DND-41 (cell line): ENCODE measurements at regions not wholly inside any gene's neighbourhood (a gene's known extent, or its start where the extent isn't known, plus 50 kb on each side); places are given as distances from the start of the nearest gene placed in this dataset.

Source experiments
- ATAC-seq: fragments of 200-7000 bp; cut with Tn5 transposase; 3 replicates; pipeline ENCODE4 v1.9.1; 2021; ENCODE audit warnings: low read depth; ENCODE audit not compliant: insufficient read depth
- DNase-seq: peaks from one replicate; pipeline ENCODE4 v3.0.0-alpha.2; 2020
- H2AFZ ChIP-seq: 2 replicates; pipeline ENCODE4 v1.6.0; 2012; ENCODE audit warnings: low read depth, low read length
- H3K27ac ChIP-seq: 2 replicates; pipeline ENCODE4 v1.5.1; 2012; ENCODE audit warnings: low read length, inconsistent platforms
- H3K27me3 ChIP-seq: fragments of 200-600 bp; sonication (generic); 2 replicates; pipeline ENCODE4 v1.6.0; 2012; ENCODE audit warnings: low read length, mild to moderate bottlenecking, inconsistent platforms; ENCODE audit not compliant: insufficient read depth, poor library complexity
- H3K36me3 ChIP-seq: 2 replicates; pipeline ENCODE4 v1.5.1; 2012; ENCODE audit warnings: low read length, inconsistent platforms; ENCODE audit not compliant: insufficient read depth
- H3K4me1 ChIP-seq: 2 replicates; pipeline ENCODE4 v1.5.1; 2012; ENCODE audit warnings: mild to moderate bottlenecking, low read length; ENCODE audit not compliant: insufficient read depth
- H3K4me2 ChIP-seq: 2 replicates; pipeline ENCODE4 v1.6.0; 2012; ENCODE audit warnings: mild to moderate bottlenecking, moderate library complexity, low read length, inconsistent platforms; ENCODE audit not compliant: insufficient read depth
- H3K4me3 ChIP-seq, 2 experiments: fragments of 200-600 bp in 1 of 2; shearing (Covaris generic) in 1 of 2; 2 replicates each; pipeline ENCODE4 v1.5.1; 2012 to 2016; ENCODE audit warnings: inconsistent platforms in 2 of 2, low read length in 2 of 2, mild to moderate bottlenecking in 2 of 2, low read depth in 1 of 2, moderate library complexity in 1 of 2
- H3K79me2 ChIP-seq: 2 replicates; pipeline ENCODE4 v1.6.0; 2012; ENCODE audit warnings: low read length, inconsistent platforms; ENCODE audit not compliant: insufficient read depth
- H3K9ac ChIP-seq: 2 replicates; pipeline ENCODE4 v1.6.0; 2012; ENCODE audit warnings: low read depth, mild to moderate bottlenecking, inconsistent platforms, low read length, moderate library complexity
- H3K9me3 ChIP-seq: 2 replicates; pipeline ENCODE4 v1.5.1; 2012; ENCODE audit warnings: low read length, moderate library complexity, mild to moderate bottlenecking, inconsistent platforms; ENCODE audit not compliant: insufficient read depth, severe bottlenecking
- H4K20me1 ChIP-seq: 2 replicates; pipeline ENCODE4 v1.6.0; 2012; ENCODE audit warnings: low read length; ENCODE audit not compliant: insufficient read depth
- EZH2 ChIP-seq: IDR thresholded peaks from 3 replicates; pipeline ENCODE4 v1.6.1; 2012; ENCODE audit warnings: borderline replicate concordance, low read depth, mild to moderate bottlenecking, moderate library complexity, low read length, inconsistent platforms; ENCODE audit not compliant: severe bottlenecking
- TF ChIP-seq, protein P1 (sequence below): IDR thresholded peaks from 2 replicates; pipeline ENCODE4 v1.5.1; 2012; ENCODE audit warnings: borderline replicate concordance, low read length, moderate library complexity, mild to moderate bottlenecking; ENCODE audit not compliant: poor library complexity, severe bottlenecking; ENCODE audit errors: extremely low read depth

DNA sequence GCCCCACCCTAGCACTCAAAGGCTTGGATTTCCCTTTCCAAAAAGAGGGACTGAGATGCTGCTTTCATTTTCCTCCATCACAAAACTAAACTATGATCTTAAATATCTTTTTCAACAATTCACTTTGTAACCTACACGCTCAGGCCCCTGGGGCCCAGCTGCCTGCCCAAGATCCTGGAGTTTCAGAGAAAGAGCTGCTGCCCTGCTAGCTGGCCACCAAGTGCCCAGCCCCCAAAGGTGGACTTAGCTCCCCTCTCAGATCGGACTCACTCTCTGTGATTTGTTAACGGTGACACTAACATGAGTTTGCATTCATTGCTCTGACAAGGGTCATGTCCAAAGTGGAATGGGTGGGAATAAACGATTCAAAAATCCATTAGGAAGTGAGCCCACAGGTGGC, 119.6 kb upstream of the SMAD3 start:
- Histone ChIP-seq H3K27me3 (no peaks in the 10 kb centered on the region), H4K20me1 (no peaks in the 10 kb centered on the region), H3K4me1 (no peaks in the 10 kb centered on the region), H3K27ac (no peak overlapping the region), H2AFZ (no peak overlapping the region), H3K79me2 (no peaks in the 10 kb centered on the region), H3K4me2 (no peak overlapping the region), H3K36me3 (no peaks in the 10 kb centered on the region), H3K9me3 (no peaks in the 10 kb centered on the region), H3K4me3 (no peak overlapping the region), H3K9ac (no peak overlapping the region)
- ATAC-seq (no peak), DNase-seq (no peak)
- TF ChIP-seq, protein P1, sequence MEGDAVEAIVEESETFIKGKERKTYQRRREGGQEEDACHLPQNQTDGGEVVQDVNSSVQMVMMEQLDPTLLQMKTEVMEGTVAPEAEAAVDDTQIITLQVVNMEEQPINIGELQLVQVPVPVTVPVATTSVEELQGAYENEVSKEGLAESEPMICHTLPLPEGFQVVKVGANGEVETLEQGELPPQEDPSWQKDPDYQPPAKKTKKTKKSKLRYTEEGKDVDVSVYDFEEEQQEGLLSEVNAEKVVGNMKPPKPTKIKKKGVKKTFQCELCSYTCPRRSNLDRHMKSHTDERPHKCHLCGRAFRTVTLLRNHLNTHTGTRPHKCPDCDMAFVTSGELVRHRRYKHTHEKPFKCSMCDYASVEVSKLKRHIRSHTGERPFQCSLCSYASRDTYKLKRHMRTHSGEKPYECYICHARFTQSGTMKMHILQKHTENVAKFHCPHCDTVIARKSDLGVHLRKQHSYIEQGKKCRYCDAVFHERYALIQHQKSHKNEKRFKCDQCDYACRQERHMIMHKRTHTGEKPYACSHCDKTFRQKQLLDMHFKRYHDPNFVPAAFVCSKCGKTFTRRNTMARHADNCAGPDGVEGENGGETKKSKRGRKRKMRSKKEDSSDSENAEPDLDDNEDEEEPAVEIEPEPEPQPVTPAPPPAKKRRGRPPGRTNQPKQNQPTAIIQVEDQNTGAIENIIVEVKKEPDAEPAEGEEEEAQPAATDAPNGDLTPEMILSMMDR: no peak
- TF ChIP-seq EZH2: no peak

DNA sequence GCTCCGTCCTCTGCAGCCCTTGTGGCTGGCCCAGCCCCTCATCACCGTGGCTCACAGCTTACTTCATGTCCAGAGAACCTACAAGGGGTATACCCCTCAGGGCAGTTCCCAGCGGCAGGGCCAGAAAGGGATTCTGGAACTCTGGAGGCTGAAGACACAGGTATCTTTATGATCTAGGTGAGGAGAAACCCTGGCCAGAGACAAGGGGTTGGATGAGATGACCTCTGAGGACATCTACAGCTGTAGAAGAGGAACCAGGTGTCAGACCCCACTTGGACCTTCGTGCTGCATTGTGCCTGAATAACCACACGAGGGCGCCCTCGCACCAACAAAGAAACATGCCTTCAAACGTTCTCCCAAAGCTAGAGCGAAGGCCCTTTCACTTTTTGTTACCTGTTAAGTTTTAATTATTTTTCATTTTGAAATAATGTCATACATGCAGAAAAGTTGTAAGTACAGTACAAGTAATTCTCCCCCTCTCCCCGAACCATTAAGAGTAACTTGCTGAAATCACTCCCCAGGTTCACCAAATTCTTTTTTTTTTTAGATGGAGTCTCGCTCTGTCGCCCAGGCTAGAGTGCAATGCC, 118.7 kb upstream of the SMAD3 start:
- Histone ChIP-seq H3K4me1 (no peaks in the 10 kb centered on the region), H3K4me2 (no peak overlapping the region; the same call in 1 of the 2 replicates), H2AFZ (no peak overlapping the region), H3K27ac (no peak overlapping the region), H3K4me3 (no peak overlapping the region), H3K9me3 (no peaks in the 10 kb centered on the region), H3K27me3 (peaks cover 1% of the 10 kb centered on the region), H3K79me2 (no peaks in the 10 kb centered on the region), H3K36me3 (no peaks in the 10 kb centered on the region), H4K20me1 (no peaks in the 10 kb centered on the region), H3K9ac (no peak overlapping the region; the same call in 1 of the 2 replicates)
- TF ChIP-seq, protein P1: peak; percentile 93
- TF ChIP-seq EZH2: no peak
- DNase-seq (peak; percentile 63), ATAC-seq (peak; percentile 72)

DNA sequence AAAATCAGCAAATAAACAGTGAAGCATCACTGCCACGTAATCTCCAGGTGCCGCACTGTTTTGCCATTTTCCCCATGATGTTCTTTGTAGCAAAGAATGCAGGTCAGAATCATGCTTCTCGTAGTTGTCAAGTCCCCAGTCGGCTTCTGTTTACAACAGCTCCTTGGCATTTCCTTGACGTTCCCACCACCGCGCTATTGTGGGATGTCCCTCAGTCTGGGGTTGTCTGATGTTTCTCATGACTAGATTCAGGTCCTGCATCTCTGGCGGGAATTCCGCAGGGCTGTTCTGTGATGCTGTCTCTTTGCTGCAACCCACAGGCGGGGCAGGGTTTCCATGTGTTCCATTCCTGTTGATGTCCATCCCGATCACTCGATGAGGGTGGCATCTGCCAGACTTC, 117.9 kb upstream of the SMAD3 start:
- H3K4me1 ChIP-seq: no peaks in the 10 kb centered on the region
- H3K4me2 ChIP-seq: no peak overlapping the region
- no peaks in the 10 kb centered on the region for H3K36me3 ChIP-seq
- H3K79me2 ChIP-seq: no peaks in the 10 kb centered on the region
- H2AFZ ChIP-seq: no peak overlapping the region
- no peak overlapping the region for H3K9ac ChIP-seq
- DNase-seq: no peak
- peaks cover 3% of the 10 kb centered on the region for H3K27me3 ChIP-seq
- no peak overlapping the region for H3K4me3 ChIP-seq
- no peak overlapping the region for H3K27ac ChIP-seq
- ATAC-seq: no peak
- no peak for TF ChIP-seq EZH2
- TF ChIP-seq, protein P1: no peak
- H4K20me1 ChIP-seq: no peaks in the 10 kb centered on the region
- no peaks in the 10 kb centered on the region for H3K9me3 ChIP-seq
